HepG2 (cell line): ENCODE measurements at regions not wholly inside any gene's neighbourhood (a gene's known extent, or its start where the extent isn't known, plus 50 kb on each side); places are given as distances from the start of the nearest gene placed in this dataset.

Experiments
- ATAC-seq: fragments of 200-7000 bp; cut with Tn5 transposase; 3 replicates; pipeline ENCODE4 v1.9.1; 2020; ENCODE audit warnings: mild to moderate bottlenecking, moderate library complexity
- BruUV-seq: library from RNA; stranded (reverse); fragments of 400-500 nt; replicated peaks from 2 replicates; lab custom pipeline; 2021; lab: Mats Ljungman, UMichigan
- CTCF ChIA-PET: fragments of 300-600 bp; formaldehyde crosslinking; extraction: SDS; loops from one replicate; lab custom pipeline; 2021; ENCODE audit warnings: low total read pairs, inconsistent platforms, low intra/inter-chr PET ratio; lab: Yijun Ruan, JAX
- POLR2A ChIA-PET: fragments of 350-600 bp; sonication (Branson Sonifier 250); formaldehyde crosslinking; loops from one replicate; lab custom pipeline; 2020; ENCODE audit warnings: antibody characterized with exemption, inconsistent platforms; lab: Yijun Ruan, JAX
- DNase-seq: peaks from one replicate; pipeline ENCODE4 v3.0.0-alpha.2; 2015; ENCODE audit warnings: low spot score
- FAIRE-seq: peaks from 3 replicates; lab custom pipeline; 2011; peaks lifted over from hg19 to GRCh38; lab: Jason Lieb, UNC
- H2AFZ ChIP-seq: one replicate; pipeline ENCODE4 v1.6.1; 2011; ENCODE audit warnings: low read length, inconsistent platforms
- H3K27ac ChIP-seq: fragments of 300-600 bp; 3 replicates; pipeline ENCODE4 v1.8.0; 2011; ENCODE audit warnings: mixed run types, mild to moderate bottlenecking, mixed read lengths, low read length, inconsistent platforms; ENCODE audit not compliant: insufficient read depth; ENCODE audit errors: extremely low read length
- H3K27me3 ChIP-seq, 2 experiments: fragments of 200-600 bp in 1 of 2; 2 replicates in 1 of 2; 3 replicates in 1 of 2; pipeline versions ENCODE4 v1.6.0 to v1.8.0; 2011; ENCODE audit warnings: low read length in 2 of 2, mild to moderate bottlenecking in 2 of 2, moderate library complexity in 2 of 2, inconsistent platforms in 1 of 2; ENCODE audit not compliant: insufficient read depth in 2 of 2, control insufficient read depth in 1 of 2
- H3K36me3 ChIP-seq, 2 experiments: fragments of 200-600 bp in 1 of 2; replicated peaks in 1 of 2; 2 replicates in 1 of 2; 3 replicates in 1 of 2; pipeline versions ENCODE4 v1.5.1 to v1.8.0; 2011; ENCODE audit warnings: low read length in 2 of 2, inconsistent platforms in 1 of 2; ENCODE audit not compliant: insufficient read depth in 2 of 2, control insufficient read depth in 1 of 2
- H3K4me1 ChIP-seq: 2 replicates; pipeline ENCODE4 v1.5.1; 2012; ENCODE audit warnings: low read length, inconsistent platforms; ENCODE audit not compliant: insufficient read depth
- H3K4me2 ChIP-seq: 2 replicates; pipeline ENCODE4 v1.6.0; 2011; ENCODE audit warnings: low read depth, low read length, inconsistent platforms
- H3K4me3 ChIP-seq, 3 experiments: fragments of 200-600 bp in 1 of 3; sonication (generic), shearing (Covaris generic) in 1 of 3; replicated peaks in 1 of 3; 2 replicates each; pipeline ENCODE4 v1.5.1; 2011 to 2016; ENCODE audit warnings: low read length in 3 of 3, inconsistent platforms in 2 of 3, low read depth in 2 of 3, mild to moderate bottlenecking in 2 of 3, control low read depth in 1 of 3, mixed read lengths in 1 of 3; ENCODE audit not compliant: insufficient read depth in 1 of 3
- H3K79me2 ChIP-seq: one replicate; pipeline ENCODE4 v1.6.1; 2011; ENCODE audit warnings: low read length, inconsistent platforms; ENCODE audit not compliant: insufficient read depth
- H3K9ac ChIP-seq: 2 replicates; pipeline ENCODE4 v1.6.0; 2011; ENCODE audit warnings: mild to moderate bottlenecking, low read depth, low read length, inconsistent platforms; ENCODE audit not compliant: insufficient read depth
- H3K9me3 ChIP-seq: 2 replicates; pipeline ENCODE4 v1.5.1; 2012; ENCODE audit warnings: mild to moderate bottlenecking, low read length
- H4K20me1 ChIP-seq: 2 replicates; pipeline ENCODE4 v1.6.0; 2011; ENCODE audit warnings: inconsistent platforms, mild to moderate bottlenecking, low read length, moderate library complexity; ENCODE audit not compliant: insufficient read depth
- CBX1 ChIP-seq: IDR thresholded peaks from one replicate; pipeline ENCODE4 v1.6.1; 2016; ENCODE audit warnings: antibody characterized with exemption, low read depth
- DR1 ChIP-seq: sonication (generic); formaldehyde crosslinking; IDR thresholded peaks from 2 replicates; pipeline ENCODE4 v1.8.0; 2021; ENCODE audit warnings: mild to moderate bottlenecking, missing genetic modification reagents, inconsistent platforms
- GABPA ChIP-seq, 2 experiments: IDR thresholded peaks; 2 replicates each; pipeline ENCODE4 v1.6.1; 2011 to 2016; ENCODE audit warnings: low read depth in 2 of 2, low read length in 1 of 2, missing biosample characterization in 1 of 2, missing genetic modification characterization in 1 of 2
- JARID2 ChIP-seq: sonication (generic); formaldehyde crosslinking; IDR thresholded peaks from 2 replicates; pipeline ENCODE4 v1.8.1; 2023; ENCODE audit warnings: missing genetic modification reagents, inconsistent platforms; ENCODE audit not compliant: insufficient replicate concordance
- WGBS: methylation state at CpG from one replicate; pipeline ENCODE4 v1.1.6; 2017; ENCODE audit warnings: low lambda C conversion rate; 5-methylcytosine and 5-hydroxymethylcytosine counted together
- in situ Hi-C: cut with HindIII; loops from 2 replicates; pipeline ENCODE4 v1.10.0; 2017; ENCODE audit warnings: low pct_unique_long_range_greater_than_20kb; ENCODE audit not compliant: extremely low pct_ligation_motif_present
- intact Hi-C: fragments of 100-400 bp; cut with micrococcal nuclease; formaldehyde crosslinking; loops from one replicate; pipeline ENCODE4 v1.10.0; 2022; ENCODE audit not compliant: unreplicated experiment
- TF ChIP-seq, protein P1 (sequence below), 2 experiments: fragments of 450-650 bp in 1 of 2; sonication (generic) in 1 of 2; formaldehyde crosslinking in 1 of 2; IDR thresholded peaks; 2 replicates each; pipeline versions ENCODE4 v1.6.1 to v1.8.0; 2016 to 2022; ENCODE audit warnings: antibody characterized with exemption in 1 of 2, mild to moderate bottlenecking in 1 of 2, missing genetic modification reagents in 1 of 2

DNA sequence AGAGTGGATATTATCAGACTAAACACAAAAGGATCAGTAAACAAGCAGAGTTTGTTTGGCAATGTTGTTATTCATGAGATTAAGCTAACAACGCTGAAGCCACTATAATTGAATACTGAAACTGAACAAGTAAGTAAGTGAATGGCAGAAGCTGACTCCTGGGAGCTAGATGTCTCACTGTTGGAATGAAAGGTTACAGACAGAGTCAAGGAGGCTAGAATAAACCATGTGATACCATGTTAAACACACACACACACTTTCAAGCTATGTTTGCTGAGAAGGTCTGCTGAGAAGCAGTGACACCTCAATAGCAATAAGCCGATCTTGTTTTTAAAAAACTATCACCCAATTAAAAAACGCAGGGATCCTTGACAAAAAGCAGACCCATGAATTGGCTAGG is 1609.4 kb upstream of the MIR17HG start:
- no peak for TF ChIP-seq DR1 (CRISPR knock-in tag)
- H3K27me3 ChIP-seq, result no peaks in the 10 kb centered on the region
- no peak overlapping the region for H3K27ac ChIP-seq
- no TSS peak for BruUV-seq
- in situ Hi-C loops (no loop called here), intact Hi-C loops (no loop called here)
- FAIRE-seq, result no peak
- WGBS, result 0% methylated on average over 3 of the region's 3 CpGs
- POLR2A ChIA-PET, result no interaction called here
- no peaks in the 10 kb centered on the region for H3K36me3 ChIP-seq
- no peak overlapping the region for H2AFZ ChIP-seq
- H3K9me3 ChIP-seq, result no peaks in the 10 kb centered on the region
- CTCF ChIA-PET, result no interaction called here
- H3K4me3 ChIP-seq, result no peak overlapping the region
- no peaks in the 10 kb centered on the region for H4K20me1 ChIP-seq
- H3K79me2 ChIP-seq, result no peaks in the 10 kb centered on the region
- no peak overlapping the region for H3K9ac ChIP-seq
- ATAC-seq, result no peak
- DNase-seq, result no peak
- no peaks in the 10 kb centered on the region for H3K4me1 ChIP-seq
- H3K4me2 ChIP-seq, result no peak overlapping the region

DNA sequence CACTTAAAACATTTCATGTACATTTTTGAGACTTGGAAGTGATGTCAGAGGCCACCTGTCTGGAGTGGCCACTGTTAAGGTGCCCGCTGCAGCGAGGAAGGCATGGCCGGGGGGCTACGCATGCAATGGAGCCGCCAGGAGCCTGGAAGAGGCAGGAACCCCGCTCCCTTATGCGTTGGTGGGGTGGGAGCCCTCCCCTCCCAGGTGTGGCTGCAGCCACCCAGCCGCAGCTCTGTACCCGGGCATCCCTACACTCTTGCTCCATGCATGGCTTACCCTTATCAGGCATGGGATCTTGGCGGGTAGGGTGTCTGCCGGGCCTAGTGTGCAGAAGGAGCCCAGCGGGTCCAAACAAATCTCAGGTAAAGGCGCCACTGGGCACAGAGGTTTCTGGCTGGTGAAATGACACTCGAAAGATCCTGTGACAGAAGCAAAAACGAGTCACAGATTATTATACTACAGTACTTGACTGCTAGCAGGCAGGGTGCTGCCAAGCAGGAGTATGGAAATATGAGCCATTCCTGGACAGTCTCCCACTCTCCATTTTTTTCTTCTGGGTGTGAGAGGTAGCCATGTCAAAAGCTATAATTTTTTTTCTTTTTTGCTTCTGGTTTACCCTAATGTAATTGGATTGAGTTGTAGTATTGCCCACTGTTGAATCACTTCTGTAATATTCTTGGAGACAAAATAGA is 1606.3 kb upstream of the MIR17HG start:
- Histone ChIP-seq H3K9me3 (no peaks in the 10 kb centered on the region), H3K4me1 (no peaks in the 10 kb centered on the region), H3K27me3 (no peaks in the 10 kb centered on the region), H3K27ac (no peak overlapping the region), H3K9ac (no peak overlapping the region), H3K36me3 (no peaks in the 10 kb centered on the region), H4K20me1 (no peaks in the 10 kb centered on the region), H3K79me2 (no peaks in the 10 kb centered on the region), H3K4me2 (no peak overlapping the region), H3K4me3 (no peak overlapping the region), H2AFZ (no peak overlapping the region)
- POLR2A ChIA-PET, result no interaction called here
- in situ Hi-C loops (no loop called here), intact Hi-C loops (no loop called here)
- FAIRE-seq (no peak), ATAC-seq (no peak), DNase-seq (no peak)
- TF ChIP-seq JARID2 (CRISPR knock-in tag), result no peak
- TF ChIP-seq, protein P1, sequence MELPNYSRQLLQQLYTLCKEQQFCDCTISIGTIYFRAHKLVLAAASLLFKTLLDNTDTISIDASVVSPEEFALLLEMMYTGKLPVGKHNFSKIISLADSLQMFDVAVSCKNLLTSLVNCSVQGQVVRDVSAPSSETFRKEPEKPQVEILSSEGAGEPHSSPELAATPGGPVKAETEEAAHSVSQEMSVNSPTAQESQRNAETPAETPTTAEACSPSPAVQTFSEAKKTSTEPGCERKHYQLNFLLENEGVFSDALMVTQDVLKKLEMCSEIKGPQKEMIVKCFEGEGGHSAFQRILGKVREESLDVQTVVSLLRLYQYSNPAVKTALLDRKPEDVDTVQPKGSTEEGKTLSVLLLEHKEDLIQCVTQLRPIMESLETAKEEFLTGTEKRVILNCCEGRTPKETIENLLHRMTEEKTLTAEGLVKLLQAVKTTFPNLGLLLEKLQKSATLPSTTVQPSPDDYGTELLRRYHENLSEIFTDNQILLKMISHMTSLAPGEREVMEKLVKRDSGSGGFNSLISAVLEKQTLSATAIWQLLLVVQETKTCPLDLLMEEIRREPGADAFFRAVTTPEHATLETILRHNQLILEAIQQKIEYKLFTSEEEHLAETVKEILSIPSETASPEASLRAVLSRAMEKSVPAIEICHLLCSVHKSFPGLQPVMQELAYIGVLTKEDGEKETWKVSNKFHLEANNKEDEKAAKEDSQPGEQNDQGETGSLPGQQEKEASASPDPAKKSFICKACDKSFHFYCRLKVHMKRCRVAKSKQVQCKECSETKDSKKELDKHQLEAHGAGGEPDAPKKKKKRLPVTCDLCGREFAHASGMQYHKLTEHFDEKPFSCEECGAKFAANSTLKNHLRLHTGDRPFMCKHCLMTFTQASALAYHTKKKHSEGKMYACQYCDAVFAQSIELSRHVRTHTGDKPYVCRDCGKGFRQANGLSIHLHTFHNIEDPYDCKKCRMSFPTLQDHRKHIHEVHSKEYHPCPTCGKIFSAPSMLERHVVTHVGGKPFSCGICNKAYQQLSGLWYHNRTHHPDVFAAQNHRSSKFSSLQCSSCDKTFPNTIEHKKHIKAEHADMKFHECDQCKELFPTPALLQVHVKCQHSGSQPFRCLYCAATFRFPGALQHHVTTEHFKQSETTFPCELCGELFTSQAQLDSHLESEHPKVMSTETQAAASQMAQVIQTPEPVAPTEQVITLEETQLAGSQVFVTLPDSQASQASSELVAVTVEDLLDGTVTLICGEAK (IDR thresholded peaks at IDR 0.05), result no peak
- TF ChIP-seq, protein P1 (CRISPR knock-in tag; IDR thresholded peaks at IDR 0.05), result no peak
- TF ChIP-seq GABPA (IDR thresholded peaks at IDR 0.05; ENCODE audit: low read depth, low read length), result no peak
- no peak for TF ChIP-seq GABPA (CRISPR knock-in tag; IDR thresholded peaks at IDR 0.05; ENCODE audit: low read depth)
- TF ChIP-seq CBX1, result no peak
- WGBS, result 2% methylated on average over 10 of the region's 15 CpGs
- BruUV-seq, result no TSS peak
- CTCF ChIA-PET, result no interaction called here
